HepG2 (cell line): ENCODE measurements at regions not wholly inside any gene's neighbourhood (a gene's known extent, or its start where the extent isn't known, plus 50 kb on each side); places are given as distances from the start of the nearest gene placed in this dataset.

Source experiments
- ATAC-seq: fragments of 200-7000 bp; cut with Tn5 transposase; 3 replicates; pipeline ENCODE4 v1.9.1; 2020; ENCODE audit warnings: mild to moderate bottlenecking, moderate library complexity
- BruUV-seq: library from RNA; stranded (reverse); fragments of 400-500 nt; replicated peaks from 2 replicates; lab custom pipeline; 2021; lab: Mats Ljungman, UMichigan
- CTCF ChIA-PET: fragments of 300-600 bp; formaldehyde crosslinking; extraction: SDS; loops from one replicate; lab custom pipeline; 2021; ENCODE audit warnings: low total read pairs, inconsistent platforms, low intra/inter-chr PET ratio; lab: Yijun Ruan, JAX
- POLR2A ChIA-PET: fragments of 350-600 bp; sonication (Branson Sonifier 250); formaldehyde crosslinking; loops from one replicate; lab custom pipeline; 2020; ENCODE audit warnings: antibody characterized with exemption, inconsistent platforms; lab: Yijun Ruan, JAX
- DNase-seq: peaks from one replicate; pipeline ENCODE4 v3.0.0-alpha.2; 2015; ENCODE audit warnings: low spot score
- FAIRE-seq: peaks from 3 replicates; lab custom pipeline; 2011; peaks lifted over from hg19 to GRCh38; lab: Jason Lieb, UNC
- H2AFZ ChIP-seq: one replicate; pipeline ENCODE4 v1.6.1; 2011; ENCODE audit warnings: low read length, inconsistent platforms
- H3K27ac ChIP-seq: fragments of 300-600 bp; 3 replicates; pipeline ENCODE4 v1.8.0; 2011; ENCODE audit warnings: mixed run types, mild to moderate bottlenecking, mixed read lengths, low read length, inconsistent platforms; ENCODE audit not compliant: insufficient read depth; ENCODE audit errors: extremely low read length
- H3K27me3 ChIP-seq, 2 experiments: fragments of 200-600 bp in 1 of 2; 2 replicates in 1 of 2; 3 replicates in 1 of 2; pipeline versions ENCODE4 v1.6.0 to v1.8.0; 2011; ENCODE audit warnings: low read length in 2 of 2, mild to moderate bottlenecking in 2 of 2, moderate library complexity in 2 of 2, inconsistent platforms in 1 of 2; ENCODE audit not compliant: insufficient read depth in 2 of 2, control insufficient read depth in 1 of 2
- H3K36me3 ChIP-seq, 2 experiments: fragments of 200-600 bp in 1 of 2; replicated peaks in 1 of 2; 2 replicates in 1 of 2; 3 replicates in 1 of 2; pipeline versions ENCODE4 v1.5.1 to v1.8.0; 2011; ENCODE audit warnings: low read length in 2 of 2, inconsistent platforms in 1 of 2; ENCODE audit not compliant: insufficient read depth in 2 of 2, control insufficient read depth in 1 of 2
- H3K4me1 ChIP-seq: 2 replicates; pipeline ENCODE4 v1.5.1; 2012; ENCODE audit warnings: low read length, inconsistent platforms; ENCODE audit not compliant: insufficient read depth
- H3K4me2 ChIP-seq: 2 replicates; pipeline ENCODE4 v1.6.0; 2011; ENCODE audit warnings: low read depth, low read length, inconsistent platforms
- H3K4me3 ChIP-seq, 3 experiments: fragments of 200-600 bp in 1 of 3; sonication (generic), shearing (Covaris generic) in 1 of 3; replicated peaks in 1 of 3; 2 replicates each; pipeline ENCODE4 v1.5.1; 2011 to 2016; ENCODE audit warnings: low read length in 3 of 3, inconsistent platforms in 2 of 3, low read depth in 2 of 3, mild to moderate bottlenecking in 2 of 3, control low read depth in 1 of 3, mixed read lengths in 1 of 3; ENCODE audit not compliant: insufficient read depth in 1 of 3
- H3K79me2 ChIP-seq: one replicate; pipeline ENCODE4 v1.6.1; 2011; ENCODE audit warnings: low read length, inconsistent platforms; ENCODE audit not compliant: insufficient read depth
- H3K9ac ChIP-seq: 2 replicates; pipeline ENCODE4 v1.6.0; 2011; ENCODE audit warnings: mild to moderate bottlenecking, low read depth, low read length, inconsistent platforms; ENCODE audit not compliant: insufficient read depth
- H3K9me3 ChIP-seq: 2 replicates; pipeline ENCODE4 v1.5.1; 2012; ENCODE audit warnings: mild to moderate bottlenecking, low read length
- H4K20me1 ChIP-seq: 2 replicates; pipeline ENCODE4 v1.6.0; 2011; ENCODE audit warnings: inconsistent platforms, mild to moderate bottlenecking, low read length, moderate library complexity; ENCODE audit not compliant: insufficient read depth
- BHLHE40 ChIP-seq: IDR thresholded peaks from 2 replicates; pipeline ENCODE4 v1.6.1; 2011; ENCODE audit warnings: low read length, improper control_type of control experiment
- HIVEP1 ChIP-seq: sonication (generic); formaldehyde crosslinking; IDR thresholded peaks from 2 replicates; pipeline ENCODE4 v1.4.0; 2020; ENCODE audit warnings: mild to moderate bottlenecking, missing genetic modification reagents
- KDM2A ChIP-seq: sonication (generic); formaldehyde crosslinking; IDR thresholded peaks from 2 replicates; pipeline ENCODE4 v1.4.0; 2020; ENCODE audit warnings: low read depth, missing genetic modification reagents, borderline replicate concordance
- RELA ChIP-seq: sonication (generic); formaldehyde crosslinking; IDR thresholded peaks from 2 replicates; pipeline ENCODE4 v1.4.0; 2020; ENCODE audit warnings: missing genetic modification reagents
- RFXANK ChIP-seq: IDR thresholded peaks from 2 replicates; pipeline ENCODE4 v1.6.1; 2016
- SAP130 ChIP-seq: IDR thresholded peaks from 2 replicates; pipeline ENCODE4 v1.6.1; 2016; ENCODE audit warnings: low read depth
- SETDB1 ChIP-seq: sonication (generic); formaldehyde crosslinking; IDR thresholded peaks from 2 replicates; pipeline ENCODE4 v1.5.1; 2020; ENCODE audit warnings: missing genetic modification reagents, mild to moderate bottlenecking, borderline replicate concordance
- SOX13 ChIP-seq, 3 experiments: fragments of 450-650 bp in 1 of 3; sonication (generic) in 1 of 3; formaldehyde crosslinking in 1 of 3; IDR thresholded peaks in 2 of 3; conservative IDR thresholded peaks in 1 of 3; 2 replicates each; pipeline versions ENCODE4 v1.5.0 to v1.6.1; 2016 to 2020; ENCODE audit warnings: antibody characterized with exemption in 1 of 3, mild to moderate bottlenecking in 1 of 3, missing compliant biosample characterization in 1 of 3, missing genetic modification reagents in 1 of 3, moderate library complexity in 1 of 3
- ZNF205 ChIP-seq: IDR thresholded peaks from 2 replicates; pipeline ENCODE4 v1.6.1; 2018; ENCODE audit warnings: missing biosample characterization, missing genetic modification reagents
- ZNF446 ChIP-seq: sonication (generic); formaldehyde crosslinking; IDR thresholded peaks from 2 replicates; pipeline ENCODE4 v1.5.0; 2020; ENCODE audit warnings: mild to moderate bottlenecking, missing genetic modification reagents
- ZNF451 ChIP-seq: sonication (generic); formaldehyde crosslinking; IDR thresholded peaks from 2 replicates; pipeline ENCODE4 v1.5.0; 2020; ENCODE audit warnings: mild to moderate bottlenecking, missing genetic modification reagents
- ZNF589 ChIP-seq: sonication (generic); formaldehyde crosslinking; conservative IDR thresholded peaks from 2 replicates; pipeline ENCODE4 v1.8.0; 2022; ENCODE audit warnings: mild to moderate bottlenecking, moderate library complexity, missing genetic modification reagents
- ZNF746 ChIP-seq: sonication (generic); formaldehyde crosslinking; IDR thresholded peaks from 2 replicates; pipeline ENCODE4 v1.8.0; 2022; ENCODE audit warnings: mild to moderate bottlenecking, missing genetic modification reagents
- ZNF780A ChIP-seq: sonication (generic); formaldehyde crosslinking; IDR thresholded peaks from 2 replicates; pipeline ENCODE4 v1.8.0; 2022; ENCODE audit warnings: mild to moderate bottlenecking, missing genetic modification reagents, moderate library complexity
- ZNF790 ChIP-seq: sonication (generic); formaldehyde crosslinking; IDR thresholded peaks from 2 replicates; pipeline ENCODE4 v1.8.0; 2022; ENCODE audit warnings: missing genetic modification reagents, mild to moderate bottlenecking, borderline replicate concordance
- whole genome bisulfite sequencing: methylation state at CpG from one replicate; pipeline ENCODE4 v1.1.6; 2017; ENCODE audit warnings: low lambda C conversion rate; 5-methylcytosine and 5-hydroxymethylcytosine counted together
- in situ Hi-C: cut with HindIII; loops from 2 replicates; pipeline ENCODE4 v1.10.0; 2017; ENCODE audit warnings: low pct_unique_long_range_greater_than_20kb; ENCODE audit not compliant: extremely low pct_ligation_motif_present
- intact Hi-C: fragments of 100-400 bp; cut with micrococcal nuclease; formaldehyde crosslinking; loops from one replicate; pipeline ENCODE4 v1.10.0; 2022; ENCODE audit not compliant: unreplicated experiment
- TF ChIP-seq, protein P1 (sequence below): sonication (generic); formaldehyde crosslinking; IDR thresholded peaks from 2 replicates; pipeline ENCODE4 v1.8.0; 2022; ENCODE audit warnings: missing genetic modification reagents, low read depth, mild to moderate bottlenecking, borderline replicate concordance
- TF ChIP-seq, protein P2 (sequence below): sonication (generic); formaldehyde crosslinking; IDR thresholded peaks from 2 replicates; pipeline ENCODE4 v1.8.0; 2022; ENCODE audit warnings: missing genetic modification reagents, mild to moderate bottlenecking, borderline replicate concordance
- TF ChIP-seq, protein P3 (sequence below): sonication (generic); formaldehyde crosslinking; IDR thresholded peaks from 2 replicates; pipeline ENCODE4 v1.4.0; 2020; ENCODE audit warnings: low read depth, missing genetic modification reagents
- TF ChIP-seq, protein P4 (sequence below): IDR thresholded peaks from 2 replicates; pipeline ENCODE4 v1.6.1; 2016; ENCODE audit warnings: low read depth, control low read depth

DNA sequence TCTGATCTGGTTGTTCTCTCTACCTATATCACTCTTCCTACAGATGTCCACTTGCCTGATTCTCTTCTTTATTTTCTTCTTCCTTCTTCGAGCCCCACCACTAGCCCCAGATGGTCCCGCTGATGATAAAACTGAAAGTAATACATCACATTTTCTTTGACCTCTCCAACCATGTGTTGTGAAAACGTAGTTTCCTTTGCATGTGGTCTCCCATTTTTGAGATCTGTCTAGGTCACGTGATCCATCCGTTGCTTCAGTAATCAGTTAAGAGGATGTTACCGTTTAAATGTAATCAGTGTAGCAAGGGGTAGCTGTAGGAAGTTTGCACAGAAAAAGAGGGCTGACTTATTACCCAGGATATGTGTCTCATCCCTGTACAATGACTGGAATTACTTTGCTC is 426.3 kb upstream of the TLE4 start (continued):
- TF ChIP-seq, protein P1, sequence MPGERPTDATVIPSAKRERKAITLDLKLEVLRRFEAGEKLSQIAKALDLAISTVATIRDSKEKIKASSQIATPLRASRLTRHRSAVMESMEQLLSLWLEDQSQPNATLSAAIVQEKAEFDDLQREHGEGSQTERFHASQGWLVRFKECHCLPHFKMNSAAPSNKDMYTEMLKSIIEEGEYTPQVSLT (CRISPR knock-in tag): no peak
- TF ChIP-seq RFXANK (CRISPR knock-in tag): no peak
- TF ChIP-seq ZNF746 (CRISPR knock-in tag): no peak
- TF ChIP-seq ZNF446 (CRISPR knock-in tag): no peak
- TF ChIP-seq, protein P2, sequence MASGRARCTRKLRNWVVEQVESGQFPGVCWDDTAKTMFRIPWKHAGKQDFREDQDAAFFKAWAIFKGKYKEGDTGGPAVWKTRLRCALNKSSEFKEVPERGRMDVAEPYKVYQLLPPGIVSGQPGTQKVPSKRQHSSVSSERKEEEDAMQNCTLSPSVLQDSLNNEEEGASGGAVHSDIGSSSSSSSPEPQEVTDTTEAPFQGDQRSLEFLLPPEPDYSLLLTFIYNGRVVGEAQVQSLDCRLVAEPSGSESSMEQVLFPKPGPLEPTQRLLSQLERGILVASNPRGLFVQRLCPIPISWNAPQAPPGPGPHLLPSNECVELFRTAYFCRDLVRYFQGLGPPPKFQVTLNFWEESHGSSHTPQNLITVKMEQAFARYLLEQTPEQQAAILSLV (CRISPR knock-in tag): no peak
- no peak for TF ChIP-seq SETDB1 (CRISPR knock-in tag)
- no peak for TF ChIP-seq BHLHE40
- TF ChIP-seq ZNF205: no peak

DNA sequence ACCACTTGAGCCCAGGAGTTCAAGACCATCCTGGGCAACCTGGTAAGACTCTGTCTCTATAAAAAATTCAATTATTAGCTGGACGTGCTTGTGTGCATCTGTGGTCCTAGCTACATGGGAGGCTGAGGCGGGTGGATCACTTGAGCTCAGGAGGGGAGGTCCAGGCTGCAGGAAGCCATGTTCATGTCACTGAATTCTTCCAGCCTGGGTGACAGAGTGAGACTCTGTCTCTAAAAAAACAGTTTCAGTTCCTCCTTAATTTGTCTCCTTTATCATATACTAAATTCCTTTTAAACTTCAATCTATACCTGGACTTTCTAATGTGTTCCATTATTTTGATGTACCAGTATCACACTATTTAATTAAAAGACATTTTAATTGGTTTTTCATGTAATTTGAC is 422.2 kb upstream of the TLE4 start:
- H3K27me3 ChIP-seq: no peaks in the 10 kb centered on the region
- FAIRE-seq (no peak), ATAC-seq (no peak), DNase-seq (no peak)
- BruUV-seq: no TSS peak
- no peaks in the 10 kb centered on the region for H3K36me3 ChIP-seq
- in situ Hi-C loops (no loop called here), intact Hi-C loops (no loop called here)
- no peaks in the 10 kb centered on the region for H4K20me1 ChIP-seq
- no peak overlapping the region for H3K27ac ChIP-seq
- H3K4me3 ChIP-seq: no peak overlapping the region
- no peak overlapping the region for H2AFZ ChIP-seq
- WGBS: 0% methylated on average over 1 of the region's 2 CpGs
- H3K4me1 ChIP-seq: no peaks in the 10 kb centered on the region
- H3K4me2 ChIP-seq: no peak overlapping the region
- ChIA-PET POLR2A (no interaction called here), CTCF (no interaction called here)
- H3K79me2 ChIP-seq: no peaks in the 10 kb centered on the region
- no peak overlapping the region for H3K9ac ChIP-seq
- H3K9me3 ChIP-seq: no peaks in the 10 kb centered on the region
- TF ChIP-seq KDM2A (CRISPR knock-in tag) (no peak), ZNF790 (CRISPR knock-in tag) (no peak), ZNF780A (CRISPR knock-in tag) (no peak), HIVEP1 (no peak), ZNF589 (CRISPR knock-in tag) (no peak), SAP130 (CRISPR knock-in tag) (no peak), RELA (CRISPR knock-in tag) (no peak), ZNF451 (CRISPR knock-in tag) (no peak), SOX13 (IDR thresholded peaks at IDR 0.05) (no peak), SOX13 (CRISPR knock-in tag; conservative IDR thresholded peaks at IDR 0.05 in 1 of 2, IDR thresholded peaks at IDR 0.05 in 1 of 2) (no peak)
- TF ChIP-seq, protein P3, sequence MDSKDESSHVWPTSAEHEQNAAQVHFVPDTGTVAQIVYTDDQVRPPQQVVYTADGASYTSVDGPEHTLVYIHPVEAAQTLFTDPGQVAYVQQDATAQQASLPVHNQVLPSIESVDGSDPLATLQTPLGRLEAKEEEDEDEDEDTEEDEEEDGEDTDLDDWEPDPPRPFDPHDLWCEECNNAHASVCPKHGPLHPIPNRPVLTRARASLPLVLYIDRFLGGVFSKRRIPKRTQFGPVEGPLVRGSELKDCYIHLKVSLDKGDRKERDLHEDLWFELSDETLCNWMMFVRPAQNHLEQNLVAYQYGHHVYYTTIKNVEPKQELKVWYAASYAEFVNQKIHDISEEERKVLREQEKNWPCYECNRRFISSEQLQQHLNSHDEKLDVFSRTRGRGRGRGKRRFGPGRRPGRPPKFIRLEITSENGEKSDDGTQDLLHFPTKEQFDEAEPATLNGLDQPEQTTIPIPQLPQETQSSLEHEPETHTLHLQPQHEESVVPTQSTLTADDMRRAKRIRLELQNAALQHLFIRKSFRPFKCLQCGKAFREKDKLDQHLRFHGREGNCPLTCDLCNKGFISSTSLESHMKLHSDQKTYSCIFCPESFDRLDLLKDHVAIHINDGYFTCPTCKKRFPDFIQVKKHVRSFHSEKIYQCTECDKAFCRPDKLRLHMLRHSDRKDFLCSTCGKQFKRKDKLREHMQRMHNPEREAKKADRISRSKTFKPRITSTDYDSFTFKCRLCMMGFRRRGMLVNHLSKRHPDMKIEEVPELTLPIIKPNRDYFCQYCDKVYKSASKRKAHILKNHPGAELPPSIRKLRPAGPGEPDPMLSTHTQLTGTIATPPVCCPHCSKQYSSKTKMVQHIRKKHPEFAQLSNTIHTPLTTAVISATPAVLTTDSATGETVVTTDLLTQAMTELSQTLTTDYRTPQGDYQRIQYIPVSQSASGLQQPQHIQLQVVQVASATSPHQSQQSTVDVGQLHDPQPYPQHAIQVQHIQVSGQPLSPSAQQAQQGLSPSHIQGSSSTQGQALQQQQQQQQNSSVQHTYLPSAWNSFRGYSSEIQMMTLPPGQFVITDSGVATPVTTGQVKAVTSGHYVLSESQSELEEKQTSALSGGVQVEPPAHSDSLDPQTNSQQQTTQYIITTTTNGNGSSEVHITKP (CRISPR knock-in tag): no peak
- TF ChIP-seq, protein P4, sequence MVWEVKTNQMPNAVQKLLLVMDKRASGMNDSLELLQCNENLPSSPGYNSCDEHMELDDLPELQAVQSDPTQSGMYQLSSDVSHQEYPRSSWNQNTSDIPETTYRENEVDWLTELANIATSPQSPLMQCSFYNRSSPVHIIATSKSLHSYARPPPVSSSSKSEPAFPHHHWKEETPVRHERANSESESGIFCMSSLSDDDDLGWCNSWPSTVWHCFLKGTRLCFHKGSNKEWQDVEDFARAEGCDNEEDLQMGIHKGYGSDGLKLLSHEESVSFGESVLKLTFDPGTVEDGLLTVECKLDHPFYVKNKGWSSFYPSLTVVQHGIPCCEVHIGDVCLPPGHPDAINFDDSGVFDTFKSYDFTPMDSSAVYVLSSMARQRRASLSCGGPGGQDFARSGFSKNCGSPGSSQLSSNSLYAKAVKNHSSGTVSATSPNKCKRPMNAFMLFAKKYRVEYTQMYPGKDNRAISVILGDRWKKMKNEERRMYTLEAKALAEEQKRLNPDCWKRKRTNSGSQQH (CRISPR knock-in tag): no peak
